T-helper 1 cell (primary cell): ENCODE measurements at regions not wholly inside any gene's neighbourhood (a gene's known extent, or its start where the extent isn't known, plus 50 kb on each side); places are given as distances from the start of the nearest gene placed in this dataset.

ENCODE experiments used
- DNase-seq, 5 donors: peaks; one replicate each; pipeline ENCODE4 v3.0.0-alpha.2; 2012 to 2020

- DNase-seq = no peak
Measured at GRCh38 chr12:28941248-28941647, 207.8 kb upstream of the FAR2 start.

- no peak for DNase-seq
Measured at GRCh38 chr12:28946361-28946760, 202.7 kb upstream of the FAR2 start.

GRCh38 chr12:28948685-28949084, 200.4 kb upstream of the FAR2 start:
- no peak for DNase-seq

- no peak for DNase-seq
Measured at GRCh38 chr12:28949184-28949583, 199.9 kb upstream of the FAR2 start.

- no peak for DNase-seq
Measured at GRCh38 chr12:28950049-28950448, 199.0 kb upstream of the FAR2 start.

- no peak for DNase-seq
Measured at GRCh38 chr12:28951935-28952334, 197.1 kb upstream of the FAR2 start.

GRCh38 chr12:28954333-28954732, 194.7 kb upstream of the FAR2 start:
- DNase-seq = no peak

- DNase-seq = no peak
Measured at GRCh38 chr12:28955491-28955890, 193.6 kb upstream of the FAR2 start.

GRCh38 chr12:28955931-28956330, 193.1 kb upstream of the FAR2 start:
- no peak for DNase-seq

- DNase-seq = no peak
Measured at GRCh38 chr12:28958553-28959195, 190.4 kb upstream of the FAR2 start.

- DNase-seq = no peak
Measured at GRCh38 chr12:28961948-28962384, 187.1 kb upstream of the FAR2 start.

- no peak for DNase-seq
Measured at GRCh38 chr12:28963554-28963953, 185.5 kb upstream of the FAR2 start.

GRCh38 chr12:28966046-28966780, 182.9 kb upstream of the FAR2 start:
- DNase-seq = no peak

- DNase-seq = no peak
Measured at GRCh38 chr12:28967426-28967825, 181.7 kb upstream of the FAR2 start.

GRCh38 chr12:28973491-28973890, 175.6 kb upstream of the FAR2 start:
- no peak for DNase-seq

GRCh38 chr12:28974166-28974565, 174.9 kb upstream of the FAR2 start:
- no peak for DNase-seq

- DNase-seq = no peak
Measured at GRCh38 chr12:28974883-28975282, 174.2 kb upstream of the FAR2 start.

- DNase-seq = no peak
Measured at GRCh38 chr12:28975564-28976340, 173.3 kb upstream of the FAR2 start.

- DNase-seq = no peak
Measured at GRCh38 chr12:28980436-28980835, 168.6 kb upstream of the FAR2 start.

- no peak for DNase-seq
Measured at GRCh38 chr12:28987538-28988324, 161.3 kb upstream of the FAR2 start.

GRCh38 chr12:28988325-28988704, 160.8 kb upstream of the FAR2 start:
- no peak for DNase-seq

- no peak for DNase-seq
Measured at GRCh38 chr12:28991626-28992025, 157.5 kb upstream of the FAR2 start.

- no peak for DNase-seq
Measured at GRCh38 chr12:28993720-28994119, 155.4 kb upstream of the FAR2 start.
